ENCODE measurements at regions not wholly inside any gene's neighbourhood (a gene's known extent, or its start where the extent isn't known, plus 50 kb on each side); places are given as distances from the start of the nearest gene placed in this dataset.

DNA sequence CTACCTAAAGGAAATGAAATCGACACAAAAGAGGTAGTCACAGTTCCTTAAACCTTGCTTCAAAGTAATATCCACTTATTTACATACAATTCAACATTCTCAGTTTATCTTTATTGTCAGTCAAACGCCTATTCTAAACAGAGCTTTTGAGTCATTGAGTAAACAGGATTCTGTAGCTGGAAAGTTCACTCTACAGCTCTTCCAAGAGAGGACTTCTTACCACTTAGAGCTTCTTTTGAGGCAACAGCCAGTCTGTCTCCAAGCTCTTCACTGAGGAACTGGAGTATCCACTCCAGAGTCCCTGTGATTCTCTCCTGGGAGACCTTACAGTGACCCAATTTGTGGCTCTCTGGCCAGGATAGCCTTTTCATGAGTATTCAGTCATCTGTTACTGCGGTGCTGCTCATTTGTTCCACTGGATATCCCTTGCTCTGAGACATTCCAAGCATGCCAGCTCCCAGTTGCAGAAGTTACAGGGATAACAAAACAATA lies 210.9 kb upstream of the OSR1 start:
- H3K9me3 Mint-ChIP-seq: no peaks in the 10 kb centered on the region
- DNase-seq (ENCODE audit: low spot score in 2 of 2): no peak
- H3K4me1 Mint-ChIP-seq: no peaks in the 10 kb centered on the region
- H3K36me3 Mint-ChIP-seq (ENCODE audit: insufficient read depth): no peaks in the 10 kb centered on the region
- no peak for ATAC-seq (replicated peaks; ENCODE audit: extremely low read depth, poor library complexity, severe bottlenecking)
- H3K27ac Mint-ChIP-seq (ENCODE audit: low read depth): no peak overlapping the region
- peaks cover 57% of the 10 kb centered on the region for H3K27me3 Mint-ChIP-seq
- H3K4me3 Mint-ChIP-seq: no peak overlapping the region

DNA sequence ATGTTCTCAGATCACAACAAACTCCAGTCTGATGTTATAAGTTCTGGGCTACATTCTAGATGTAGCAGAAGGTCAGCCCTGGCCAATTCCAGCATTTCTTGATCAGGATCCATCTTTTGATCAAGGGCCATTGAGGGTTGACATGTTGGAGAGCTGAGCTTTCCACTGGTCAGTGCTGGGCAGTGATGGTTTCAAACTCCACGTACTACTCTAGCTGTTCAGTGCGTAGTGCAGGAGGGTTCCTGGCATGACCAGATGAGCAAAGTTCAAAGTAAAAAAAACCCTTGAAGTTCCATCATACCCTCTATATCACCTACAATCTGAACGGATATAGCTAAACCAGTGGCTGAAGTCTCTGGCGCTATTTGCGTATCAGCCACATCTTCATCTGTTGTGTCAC lies 210.4 kb upstream of the OSR1 start:
- no peaks in the 10 kb centered on the region for H3K4me1 Mint-ChIP-seq
- H3K4me3 Mint-ChIP-seq: no peak overlapping the region
- no peaks in the 10 kb centered on the region for H3K9me3 Mint-ChIP-seq
- no peak for DNase-seq (ENCODE audit: low spot score in 2 of 2)
- H3K36me3 Mint-ChIP-seq (ENCODE audit: insufficient read depth): peaks cover 2% of the 10 kb centered on the region
- peaks cover 57% of the 10 kb centered on the region for H3K27me3 Mint-ChIP-seq
- H3K27ac Mint-ChIP-seq (ENCODE audit: low read depth): no peak overlapping the region
- ATAC-seq (replicated peaks; ENCODE audit: extremely low read depth, poor library complexity, severe bottlenecking): no peak

DNA sequence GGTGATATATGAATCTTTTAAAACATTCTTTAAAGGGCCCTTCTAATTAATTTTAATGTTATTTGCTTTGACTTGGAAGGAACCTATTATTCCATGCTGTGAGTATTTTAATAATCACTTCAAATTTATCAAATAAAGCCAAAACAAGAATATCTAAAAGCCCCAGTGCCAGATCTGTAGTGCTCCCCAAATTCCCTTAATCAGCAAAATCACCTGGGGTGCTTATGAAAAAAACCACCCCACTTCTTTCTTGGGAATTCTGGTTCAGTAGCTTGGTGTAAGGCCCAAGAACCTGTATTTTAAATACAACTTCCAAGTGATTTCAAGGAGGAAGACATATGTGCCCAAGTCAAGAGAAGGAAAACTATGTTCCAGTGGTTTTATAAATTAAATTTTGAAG lies 202.4 kb upstream of the OSR1 start:
- Mint-ChIP-seq H3K27ac (ENCODE audit: low read depth) (no peak overlapping the region), H3K4me3 (no peak overlapping the region), H3K27me3 (peaks cover 37% of the 10 kb centered on the region), H3K9me3 (no peaks in the 10 kb centered on the region), H3K36me3 (ENCODE audit: insufficient read depth) (peaks cover 2% of the 10 kb centered on the region), H3K4me1 (no peaks in the 10 kb centered on the region)
- ATAC-seq (replicated peaks; ENCODE audit: extremely low read depth, poor library complexity, severe bottlenecking) (no peak), DNase-seq (ENCODE audit: low spot score in 2 of 2) (no peak)

DNA sequence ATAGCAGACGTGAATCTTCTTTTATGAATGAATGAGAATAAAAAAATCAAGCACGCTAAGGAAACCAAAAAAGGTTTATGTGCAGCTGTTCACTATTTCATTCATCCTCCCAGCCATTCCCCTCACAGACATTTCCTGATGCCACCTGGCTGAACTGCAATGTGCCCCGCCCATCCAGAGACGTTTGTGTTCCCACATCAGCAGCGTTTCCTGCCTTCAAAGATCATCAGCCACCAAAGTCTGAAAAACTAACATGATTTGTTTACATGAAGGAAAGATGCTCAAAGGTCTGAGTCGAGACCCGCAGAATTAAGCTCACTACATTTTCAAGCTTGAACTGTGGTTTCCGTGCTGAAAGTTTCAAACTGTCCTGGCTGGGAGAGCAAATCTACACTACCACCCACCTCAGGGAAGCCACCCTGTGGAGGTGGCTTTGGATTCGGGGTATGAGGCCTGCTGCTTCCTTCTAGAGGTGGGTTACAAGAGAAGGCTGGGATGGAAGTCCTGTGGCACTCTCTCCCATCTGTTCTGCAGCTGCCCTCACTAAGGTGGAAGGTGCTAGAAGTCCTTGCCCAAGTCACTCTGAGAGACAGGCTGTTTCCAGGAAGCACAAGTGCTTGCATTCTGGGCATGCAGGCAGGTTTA lies 201.3 kb upstream of the OSR1 start:
- no peak overlapping the region for H3K4me3 Mint-ChIP-seq
- no peaks in the 10 kb centered on the region for H3K4me1 Mint-ChIP-seq
- DNase-seq (ENCODE audit: low spot score in 2 of 2) (no peak), ATAC-seq (replicated peaks; ENCODE audit: extremely low read depth, poor library complexity, severe bottlenecking) (peak; percentile 43)
- peaks cover 29% of the 10 kb centered on the region for H3K27me3 Mint-ChIP-seq
- no peak overlapping the region for H3K27ac Mint-ChIP-seq (ENCODE audit: low read depth)
- peaks cover 2% of the 10 kb centered on the region for H3K36me3 Mint-ChIP-seq (ENCODE audit: insufficient read depth)
- no peaks in the 10 kb centered on the region for H3K9me3 Mint-ChIP-seq

DNA sequence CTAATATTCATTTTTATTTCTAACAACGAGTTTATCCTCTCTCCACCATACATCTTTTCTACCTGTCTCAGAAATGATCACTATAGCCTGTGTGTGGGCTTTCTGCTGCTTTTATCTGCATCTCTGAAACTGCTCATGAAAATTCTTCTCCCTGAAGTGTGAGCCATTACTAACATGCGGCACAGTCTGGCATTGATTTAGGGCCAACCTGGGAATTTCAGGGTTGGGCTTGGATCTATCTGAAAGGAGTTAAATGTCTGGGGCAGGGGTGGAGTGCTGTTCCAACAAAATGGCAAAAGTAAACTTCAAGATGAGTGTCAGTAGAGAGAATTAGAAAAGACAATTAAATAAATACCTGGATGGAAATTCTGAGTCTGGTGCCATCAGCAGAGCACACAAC lies 198.2 kb upstream of the OSR1 start:
- no peak overlapping the region for H3K4me3 Mint-ChIP-seq
- H3K36me3 Mint-ChIP-seq (ENCODE audit: insufficient read depth): no peaks in the 10 kb centered on the region
- peaks cover 17% of the 10 kb centered on the region for H3K27me3 Mint-ChIP-seq
- no peaks in the 10 kb centered on the region for H3K4me1 Mint-ChIP-seq
- DNase-seq (ENCODE audit: low spot score in 2 of 2): no peak
- no peak overlapping the region for H3K27ac Mint-ChIP-seq (ENCODE audit: low read depth)
- no peaks in the 10 kb centered on the region for H3K9me3 Mint-ChIP-seq
- no peak for ATAC-seq (replicated peaks; ENCODE audit: extremely low read depth, poor library complexity, severe bottlenecking)

DNA sequence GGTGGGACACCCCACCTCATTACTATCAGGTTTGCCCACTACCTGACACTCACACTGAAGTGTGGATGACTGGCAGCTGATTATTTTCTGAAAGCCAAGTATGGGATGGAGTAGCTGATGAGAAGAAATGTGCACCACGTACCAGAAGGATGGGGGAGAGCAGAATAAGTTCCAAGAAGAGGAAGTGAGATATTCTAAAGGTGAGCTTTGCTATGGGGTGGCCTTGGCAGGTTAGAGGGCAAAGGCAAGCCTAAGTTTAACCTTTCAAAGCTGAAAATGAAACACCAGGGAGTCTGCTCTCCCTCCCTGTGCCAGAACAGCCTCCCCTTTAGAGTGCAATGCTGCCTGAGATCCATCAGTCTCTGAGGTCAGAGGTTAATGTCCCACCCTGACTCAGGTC lies 196.1 kb upstream of the OSR1 start:
- DNase-seq (ENCODE audit: low spot score in 2 of 2) (no peak), ATAC-seq (replicated peaks; ENCODE audit: extremely low read depth, poor library complexity, severe bottlenecking) (no peak)
- H3K36me3 Mint-ChIP-seq (ENCODE audit: insufficient read depth): no peaks in the 10 kb centered on the region
- no peaks in the 10 kb centered on the region for H3K4me1 Mint-ChIP-seq
- peaks cover 21% of the 10 kb centered on the region for H3K27me3 Mint-ChIP-seq
- H3K9me3 Mint-ChIP-seq: no peaks in the 10 kb centered on the region
- H3K4me3 Mint-ChIP-seq: no peak overlapping the region
- H3K27ac Mint-ChIP-seq (ENCODE audit: low read depth): no peak overlapping the region

DNA sequence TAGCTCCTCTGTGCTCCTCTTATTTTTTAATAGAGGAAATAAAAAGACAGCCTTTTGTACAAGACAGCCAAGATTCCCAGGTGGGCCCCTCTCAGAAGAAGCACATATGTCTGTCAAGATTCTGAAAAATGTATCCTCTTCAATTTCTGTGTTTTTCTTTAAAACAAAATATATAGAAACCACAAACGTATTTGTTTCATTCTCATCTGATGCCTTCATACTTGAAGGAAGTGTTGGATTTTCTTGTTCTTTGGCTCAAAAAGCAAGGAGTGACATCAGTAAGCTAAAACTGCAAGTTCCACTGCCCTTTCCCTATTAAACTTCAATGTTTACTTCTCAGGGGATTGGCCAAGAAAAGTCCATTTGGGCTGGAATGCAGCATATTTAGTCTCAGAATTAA lies 193.8 kb upstream of the OSR1 start:
- no peak overlapping the region for H3K4me3 Mint-ChIP-seq
- H3K27ac Mint-ChIP-seq (ENCODE audit: low read depth): no peak overlapping the region
- DNase-seq (ENCODE audit: low spot score in 2 of 2) (no peak), ATAC-seq (replicated peaks; ENCODE audit: extremely low read depth, poor library complexity, severe bottlenecking) (no peak)
- H3K9me3 Mint-ChIP-seq: no peaks in the 10 kb centered on the region
- peaks cover 21% of the 10 kb centered on the region for H3K27me3 Mint-ChIP-seq
- H3K36me3 Mint-ChIP-seq (ENCODE audit: insufficient read depth): no peaks in the 10 kb centered on the region
- H3K4me1 Mint-ChIP-seq: no peaks in the 10 kb centered on the region

DNA sequence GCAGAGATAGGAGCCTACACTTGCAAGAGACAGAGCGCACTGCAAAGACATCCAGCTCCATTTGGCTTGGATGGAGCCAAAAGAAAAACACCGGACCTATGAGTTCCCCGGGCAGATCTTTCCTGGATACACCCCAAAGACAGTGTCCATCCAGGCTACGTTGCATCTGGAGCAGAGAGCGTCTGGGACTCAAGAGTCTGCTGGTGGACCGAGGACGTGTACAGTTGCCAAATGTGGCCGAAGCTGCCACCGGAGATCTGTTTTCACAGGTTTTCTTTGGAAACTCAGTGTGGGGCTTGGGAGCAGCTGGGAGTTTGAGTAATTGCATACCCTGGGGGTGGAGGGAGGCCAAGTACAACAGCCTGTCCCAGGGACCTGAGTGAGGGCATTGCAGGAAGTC lies 192.3 kb upstream of the OSR1 start:
- Mint-ChIP-seq H3K4me1 (no peaks in the 10 kb centered on the region), H3K27me3 (peaks cover 22% of the 10 kb centered on the region), H3K36me3 (ENCODE audit: insufficient read depth) (no peaks in the 10 kb centered on the region), H3K4me3 (no peak overlapping the region), H3K9me3 (no peaks in the 10 kb centered on the region), H3K27ac (ENCODE audit: low read depth) (no peak overlapping the region)
- no peak for ATAC-seq (replicated peaks; ENCODE audit: extremely low read depth, poor library complexity, severe bottlenecking)
- DNase-seq (ENCODE audit: low spot score in 2 of 2): no peak

DNA sequence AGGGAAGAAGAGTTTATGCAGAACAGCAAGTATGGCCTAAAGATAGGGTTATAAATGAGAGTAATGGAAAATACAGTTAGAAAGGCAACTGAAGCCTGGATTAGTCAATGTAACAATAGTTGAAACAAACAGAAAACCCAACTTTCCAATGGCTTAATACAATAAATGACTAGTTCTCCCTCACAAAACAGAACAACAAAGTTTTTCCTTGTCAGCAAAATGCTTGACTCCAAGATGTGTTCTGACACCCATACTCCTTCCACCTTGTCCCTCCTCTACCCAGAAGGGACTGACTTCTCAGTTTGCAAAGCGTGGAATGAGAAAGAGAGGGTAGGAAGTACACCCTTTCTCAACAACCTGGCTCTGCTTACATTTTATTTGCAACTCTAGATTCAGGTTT lies 191.4 kb upstream of the OSR1 start:
- H3K9me3 Mint-ChIP-seq: no peaks in the 10 kb centered on the region
- H3K4me3 Mint-ChIP-seq: no peak overlapping the region
- H3K4me1 Mint-ChIP-seq: no peaks in the 10 kb centered on the region
- no peaks in the 10 kb centered on the region for H3K36me3 Mint-ChIP-seq (ENCODE audit: insufficient read depth)
- peaks cover 30% of the 10 kb centered on the region for H3K27me3 Mint-ChIP-seq
- DNase-seq (ENCODE audit: low spot score in 2 of 2) (no peak), ATAC-seq (replicated peaks; ENCODE audit: extremely low read depth, poor library complexity, severe bottlenecking) (no peak)
- H3K27ac Mint-ChIP-seq (ENCODE audit: low read depth): no peak overlapping the region

DNA sequence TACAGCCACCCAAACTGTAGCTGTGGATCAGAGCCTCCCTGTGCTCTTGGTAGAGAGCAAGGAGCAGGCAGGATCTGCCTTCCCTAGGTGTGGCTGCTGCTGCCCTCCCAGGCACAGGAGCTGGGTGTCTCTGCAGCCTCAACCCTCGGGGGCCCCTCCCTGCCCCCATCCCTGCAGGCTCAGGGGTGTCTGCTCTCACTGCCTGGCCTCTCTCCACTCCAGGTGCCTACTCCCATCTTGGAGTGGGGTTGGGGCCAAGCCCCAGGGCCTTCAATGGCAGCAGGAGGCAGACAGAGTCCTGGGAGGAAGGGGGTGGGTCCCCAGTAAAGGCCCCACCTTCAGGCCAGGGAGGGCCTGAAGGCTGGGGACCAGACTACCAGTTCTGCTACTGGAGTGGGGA lies 189.7 kb upstream of the OSR1 start:
- Mint-ChIP-seq H3K36me3 (ENCODE audit: insufficient read depth) (no peaks in the 10 kb centered on the region), H3K4me1 (no peaks in the 10 kb centered on the region), H3K27me3 (peaks cover 22% of the 10 kb centered on the region), H3K9me3 (no peaks in the 10 kb centered on the region), H3K4me3 (no peak overlapping the region), H3K27ac (ENCODE audit: low read depth) (no peak overlapping the region)
- DNase-seq (ENCODE audit: low spot score in 2 of 2) (no peak), ATAC-seq (replicated peaks; ENCODE audit: extremely low read depth, poor library complexity, severe bottlenecking) (no peak)

DNA sequence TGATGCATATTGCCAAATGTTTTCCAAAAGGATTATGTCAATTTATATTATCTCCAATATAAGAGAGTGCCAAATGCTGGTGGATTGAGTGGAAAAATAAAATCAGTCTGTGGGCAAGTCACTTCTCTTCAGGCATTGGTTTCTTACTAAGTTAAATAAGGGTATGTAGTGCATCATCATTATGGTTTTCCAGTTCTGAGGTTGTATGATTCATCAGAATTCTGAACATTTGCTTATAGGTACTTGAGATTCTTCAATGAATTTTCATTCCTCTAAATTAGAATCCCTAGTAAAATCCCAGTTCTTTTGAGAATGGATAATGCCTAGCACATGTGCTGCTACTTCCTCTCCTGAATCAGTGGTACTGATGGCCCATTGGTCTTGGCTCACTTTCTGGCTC lies 188.9 kb upstream of the OSR1 start:
- ATAC-seq (replicated peaks; ENCODE audit: extremely low read depth, poor library complexity, severe bottlenecking): no peak
- Mint-ChIP-seq H3K9me3 (no peaks in the 10 kb centered on the region), H3K4me3 (no peak overlapping the region), H3K27ac (ENCODE audit: low read depth) (no peak overlapping the region), H3K4me1 (no peaks in the 10 kb centered on the region), H3K27me3 (peaks cover 22% of the 10 kb centered on the region), H3K36me3 (ENCODE audit: insufficient read depth) (no peaks in the 10 kb centered on the region)
- DNase-seq (ENCODE audit: low spot score in 2 of 2): no peak

DNA sequence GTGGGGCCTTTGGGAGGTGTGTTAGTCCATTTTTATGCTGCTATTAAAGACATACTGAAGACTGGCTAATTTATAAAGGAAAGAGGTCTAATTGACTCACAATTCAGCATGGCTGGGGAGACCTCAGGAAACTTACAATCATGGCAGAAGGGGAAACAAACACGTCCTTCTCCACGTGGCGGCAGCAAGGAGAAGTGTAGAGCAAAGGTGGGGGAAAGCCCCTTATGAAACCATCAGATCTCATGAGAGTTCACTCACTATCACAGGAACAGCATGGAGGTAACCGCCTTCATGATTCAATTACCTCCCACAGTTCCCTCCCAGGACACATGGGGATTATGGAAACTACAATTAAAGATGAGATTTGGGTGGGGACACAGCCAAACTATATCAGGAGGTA lies 187.1 kb upstream of the OSR1 start:
- ATAC-seq (replicated peaks; ENCODE audit: extremely low read depth, poor library complexity, severe bottlenecking) (no peak), DNase-seq (ENCODE audit: low spot score in 2 of 2) (no peak)
- Mint-ChIP-seq H3K27me3 (peaks cover 17% of the 10 kb centered on the region), H3K27ac (ENCODE audit: low read depth) (no peak overlapping the region), H3K4me3 (no peak overlapping the region), H3K36me3 (ENCODE audit: insufficient read depth) (no peaks in the 10 kb centered on the region), H3K4me1 (no peaks in the 10 kb centered on the region), H3K9me3 (no peaks in the 10 kb centered on the region)

DNA sequence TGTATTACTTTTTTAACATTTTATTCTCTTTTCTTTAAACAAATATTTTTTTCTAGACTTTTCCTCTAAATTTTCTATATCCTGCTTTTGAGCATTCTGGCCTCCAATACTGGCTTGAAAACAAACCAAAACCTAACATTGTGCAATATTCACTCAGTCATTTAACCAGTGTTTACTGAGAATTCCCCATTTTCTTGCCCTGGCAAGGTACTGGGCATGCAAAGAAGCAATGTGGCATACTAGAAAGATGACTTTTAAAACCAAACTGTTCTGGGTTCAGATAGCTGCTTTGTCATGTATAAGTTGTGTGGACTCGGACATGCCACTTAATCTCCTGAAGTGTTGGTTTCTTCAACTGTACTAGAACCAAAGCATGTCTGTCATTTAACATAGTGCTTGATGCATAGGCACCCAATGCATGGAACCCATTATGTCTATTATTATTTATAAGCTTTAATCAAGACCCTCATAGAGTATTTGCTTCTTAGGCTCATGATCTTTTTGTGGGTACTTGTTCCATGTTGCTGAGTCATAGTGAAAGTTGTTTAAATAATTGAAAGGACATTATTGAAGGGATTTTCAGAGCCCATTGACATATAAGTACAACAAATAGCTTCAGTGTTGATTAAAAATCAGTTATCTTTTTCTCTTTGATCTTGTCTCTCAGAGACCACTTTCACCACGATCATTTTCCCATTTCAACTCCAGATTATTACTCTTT lies 185.4 kb upstream of the OSR1 start:
- Mint-ChIP-seq H3K4me3 (no peak overlapping the region), H3K9me3 (no peaks in the 10 kb centered on the region)
- no peak for ATAC-seq (replicated peaks; ENCODE audit: extremely low read depth, poor library complexity, severe bottlenecking)

More for the DNA sequence above, 185.4 kb upstream of the OSR1 start:
- no peak for DNase-seq (ENCODE audit: low spot score in 2 of 2)
- H3K27me3 Mint-ChIP-seq: peaks cover 9% of the 10 kb centered on the region
- H3K27ac Mint-ChIP-seq (ENCODE audit: low read depth): no peak overlapping the region
- no peaks in the 10 kb centered on the region for H3K36me3 Mint-ChIP-seq (ENCODE audit: insufficient read depth)
- H3K4me1 Mint-ChIP-seq: no peaks in the 10 kb centered on the region

All from central memory CD8-positive, alpha-beta T cell (primary cell).